ENCODE measurements at regions not wholly inside any gene's neighbourhood (a gene's known extent, or its start where the extent isn't known, plus 50 kb on each side); places are given as distances from the start of the nearest gene placed in this dataset.
A peak's percentile ranks its signal among the peaks of the same experiment; 100 is the strongest.

DNA sequence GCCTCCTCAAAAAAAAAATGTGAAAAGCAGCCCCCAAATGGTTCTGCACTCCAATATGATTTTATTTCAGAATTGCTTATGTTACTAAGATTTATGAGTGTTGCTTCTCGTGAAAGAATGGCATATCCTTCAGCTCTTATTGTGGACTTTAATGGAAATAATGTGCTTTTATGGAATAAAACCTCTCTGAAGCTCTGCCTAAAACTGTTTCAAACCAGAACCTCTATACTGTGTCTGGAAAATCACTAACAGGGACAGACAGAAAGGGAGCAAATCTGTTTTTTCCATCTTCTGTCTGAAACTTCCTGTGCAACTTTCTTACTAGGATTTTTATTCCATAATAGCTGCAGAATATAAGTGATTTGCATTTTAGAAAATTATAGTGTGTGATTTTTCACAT lies 493.1 kb downstream of the ANKRD50 start:
- no peak for DNase-seq

DNA sequence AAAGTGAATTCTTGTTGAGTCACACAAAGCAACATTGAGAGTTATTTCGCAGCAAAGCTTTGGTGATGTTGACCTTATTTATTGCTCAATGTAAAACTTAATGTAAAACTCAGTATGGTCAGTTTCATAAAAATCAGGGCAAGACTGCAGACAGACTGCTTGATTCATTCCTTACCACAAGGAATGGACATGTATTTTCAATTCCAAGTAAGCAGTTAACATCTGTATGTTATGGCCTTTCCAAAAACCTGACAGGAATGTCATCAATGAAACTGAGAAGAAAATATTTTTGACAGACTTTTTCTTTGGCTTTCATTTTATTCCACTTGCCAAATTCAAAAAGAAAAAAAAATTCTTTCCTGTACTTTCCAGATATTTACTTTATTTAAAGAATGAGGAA lies 488.3 kb downstream of the ANKRD50 start:
- DNase-seq: no peak

DNA sequence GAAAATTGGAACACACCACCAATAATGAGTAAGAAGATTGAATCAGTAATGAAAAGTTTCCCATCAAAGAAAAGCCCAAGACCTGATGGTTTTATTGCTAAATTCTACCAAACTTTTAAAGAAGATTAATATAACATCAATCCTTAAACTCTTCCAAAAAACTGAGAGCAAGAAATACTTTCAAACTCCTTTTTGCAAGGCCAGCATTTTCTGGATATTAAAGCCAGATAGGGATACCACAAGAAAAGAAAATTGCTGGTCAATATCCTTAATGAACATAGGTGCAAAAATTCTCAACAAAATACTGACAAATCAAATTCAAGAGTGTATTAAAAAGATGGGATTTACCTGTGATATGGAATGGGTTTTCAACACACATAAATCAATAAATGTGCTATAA lies 484.6 kb downstream of the ANKRD50 start:
- DNase-seq: no peak

DNA sequence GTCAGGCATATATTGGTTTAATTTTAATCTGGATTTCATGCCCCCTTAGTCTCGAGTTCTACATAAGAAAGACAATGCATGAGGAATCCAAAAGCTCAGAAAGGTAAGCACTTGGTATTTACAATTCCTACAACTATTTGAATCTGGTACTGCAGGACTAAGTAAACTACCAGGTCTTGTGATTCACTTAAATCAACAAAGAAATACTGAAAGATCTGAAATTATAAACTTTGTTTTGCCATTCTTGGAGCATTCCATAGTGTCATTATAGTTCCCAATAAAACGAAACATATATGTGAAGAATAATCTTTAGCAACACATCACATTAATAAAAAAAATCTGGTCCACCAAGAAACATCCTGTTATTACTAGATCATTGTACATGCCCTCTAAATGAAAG lies 482.3 kb downstream of the ANKRD50 start:
- DNase-seq: no peak

DNA sequence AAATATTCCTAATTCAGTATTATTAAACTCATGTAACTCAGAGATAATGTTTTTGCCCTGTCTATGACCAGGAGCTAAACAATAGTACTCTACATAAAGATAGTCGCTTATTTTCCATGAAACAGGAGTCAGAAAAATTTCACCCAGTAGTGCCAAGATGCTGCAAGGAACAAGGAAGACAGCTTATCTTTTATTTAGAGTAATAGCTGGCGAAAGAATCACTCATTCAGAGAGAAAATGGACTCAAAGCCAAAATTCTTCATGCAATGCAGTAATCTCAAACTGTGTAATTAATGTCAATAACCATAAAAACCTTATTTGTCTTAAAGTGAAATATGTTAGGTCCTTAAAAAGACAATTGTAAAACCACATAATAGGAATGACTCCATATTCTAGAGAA lies 477.8 kb downstream of the ANKRD50 start:
- DNase-seq: no peak

DNA sequence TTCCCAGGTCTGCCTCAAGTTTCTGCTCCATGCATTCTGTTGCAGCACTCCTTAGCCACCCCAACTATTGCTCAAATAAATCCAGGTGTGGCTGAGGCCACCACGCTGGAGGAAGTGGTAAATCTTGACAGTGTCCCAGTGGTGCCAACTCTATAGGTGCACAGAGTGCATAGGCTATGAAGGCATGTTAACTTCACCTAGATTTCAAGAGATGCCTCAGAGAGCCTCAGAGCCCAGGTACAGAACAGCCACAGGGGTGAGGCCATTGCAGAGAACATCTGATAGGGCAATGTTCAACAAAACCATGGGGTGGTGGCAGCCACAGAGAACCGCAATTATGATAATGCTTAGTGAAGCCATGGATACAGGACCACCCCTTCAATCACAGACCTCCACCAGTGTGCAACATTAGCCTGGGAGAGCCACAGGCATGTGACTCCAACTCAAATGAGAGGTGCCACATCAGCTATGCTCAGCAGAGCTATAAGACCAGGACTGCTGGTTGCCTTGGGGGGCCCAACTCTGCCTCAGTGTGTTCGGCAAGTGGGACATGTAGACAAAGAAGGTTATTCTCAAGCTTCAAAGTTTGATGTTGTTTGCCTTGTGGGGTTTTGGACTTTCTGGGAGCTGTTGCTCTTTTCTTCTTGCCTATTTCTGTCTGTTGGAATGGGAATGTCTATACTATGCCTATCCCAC lies 468.7 kb downstream of the ANKRD50 start:
- no peak for DNase-seq

DNA sequence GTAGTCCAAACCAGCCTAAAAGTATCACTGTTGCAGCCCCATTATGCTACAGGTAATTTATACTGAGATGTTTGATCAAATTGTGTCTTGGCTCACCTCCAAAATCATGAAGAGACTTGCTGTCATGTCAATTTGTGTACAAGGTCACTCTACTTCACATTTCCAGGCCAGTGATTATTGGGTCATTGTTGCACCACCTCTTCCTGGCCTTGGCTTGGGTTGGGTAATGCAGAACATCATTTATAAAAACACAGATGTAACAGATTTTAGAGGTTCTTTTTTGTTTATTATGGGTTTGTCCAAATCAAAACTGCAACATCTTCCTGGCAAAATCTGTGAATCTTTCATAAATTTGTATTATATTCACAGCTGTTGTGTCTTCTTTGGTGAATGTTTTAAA lies 459.5 kb downstream of the ANKRD50 start:
- DNase-seq: no peak

DNA sequence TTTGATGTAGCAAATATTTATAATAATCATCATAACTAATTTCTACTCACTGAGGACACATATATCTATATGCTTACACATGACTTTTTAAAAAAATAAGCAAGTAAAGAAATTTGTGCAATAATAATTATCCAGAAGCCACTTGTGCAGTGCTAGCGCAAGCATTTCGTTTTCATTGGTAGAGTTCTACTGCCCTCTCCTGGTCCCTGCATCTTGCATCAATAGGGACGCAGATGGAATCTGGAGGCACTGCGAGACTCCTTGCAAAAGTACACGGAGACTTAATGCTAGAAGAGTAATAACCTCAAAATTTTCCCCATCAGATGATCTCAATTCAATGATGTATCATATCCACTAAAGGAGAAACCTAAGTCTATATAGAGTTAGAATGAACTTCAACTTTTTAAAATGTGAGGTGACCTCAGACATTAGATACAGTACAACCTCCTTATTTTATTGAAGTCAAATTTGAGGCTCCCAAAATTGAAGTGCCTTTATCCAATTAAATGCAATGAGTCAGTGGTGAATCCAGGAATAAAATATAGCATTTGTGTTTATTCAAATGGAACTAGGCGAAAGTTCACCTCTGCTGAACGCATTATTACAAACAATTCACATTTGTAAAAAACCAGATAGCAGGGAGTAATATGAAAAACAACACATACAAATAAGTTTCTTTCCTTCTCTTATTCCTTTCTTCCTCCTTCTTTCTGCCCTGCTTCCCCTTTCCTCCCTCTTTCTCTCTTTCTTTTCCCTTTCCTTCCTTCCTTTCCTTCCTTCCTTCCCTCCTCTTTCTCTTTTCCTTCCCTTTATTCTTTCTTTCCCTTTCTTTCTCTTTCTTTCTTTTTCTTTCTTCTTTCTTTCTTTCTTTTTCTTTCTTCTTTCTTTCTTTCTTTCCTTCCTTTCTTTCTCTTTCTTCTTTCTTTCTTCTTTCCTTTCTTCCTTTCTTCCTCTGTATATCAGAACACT lies 450.0 kb downstream of the ANKRD50 start:
- peak; percentile 61 to 81 for DNase-seq

DNA sequence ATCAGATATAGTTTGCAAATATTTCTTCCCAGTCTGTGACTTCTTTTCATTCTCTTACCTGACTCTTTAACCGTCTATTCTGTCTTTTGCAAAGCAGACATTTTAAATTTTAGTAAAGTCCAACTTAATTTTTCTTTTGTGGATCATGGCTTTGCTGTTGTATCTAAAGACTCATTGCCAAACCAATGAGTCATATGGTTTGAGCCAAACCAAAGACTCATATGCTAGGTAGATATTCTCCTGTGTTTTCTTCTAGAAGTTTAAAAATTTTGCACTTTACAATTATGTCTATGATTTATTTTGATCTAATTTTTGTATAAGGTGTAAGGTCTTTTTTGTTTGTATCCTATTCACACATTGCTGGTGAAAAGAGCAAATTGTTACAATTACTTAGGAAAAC lies 446.8 kb downstream of the ANKRD50 start:
- DNase-seq: no peak

DNA sequence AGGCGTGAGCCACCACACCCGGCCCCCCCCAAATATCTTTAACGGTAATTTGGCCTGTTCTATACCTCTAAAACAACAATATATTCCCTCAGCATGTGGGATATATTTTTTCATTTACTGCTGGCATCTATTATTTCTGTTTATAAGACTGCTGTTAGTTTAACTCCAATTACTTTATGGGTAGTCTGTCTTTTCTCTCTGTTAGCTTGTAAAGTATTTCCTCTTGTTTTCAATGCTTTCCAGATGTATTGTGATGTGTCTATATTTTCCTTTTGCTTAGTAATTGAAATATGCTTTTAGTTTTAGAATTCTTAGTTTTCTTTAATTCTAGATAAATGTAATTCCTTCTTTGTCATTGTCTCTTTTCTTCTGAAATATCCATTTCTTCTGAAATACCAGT lies 445.8 kb downstream of the ANKRD50 start:
- no peak for DNase-seq

DNA sequence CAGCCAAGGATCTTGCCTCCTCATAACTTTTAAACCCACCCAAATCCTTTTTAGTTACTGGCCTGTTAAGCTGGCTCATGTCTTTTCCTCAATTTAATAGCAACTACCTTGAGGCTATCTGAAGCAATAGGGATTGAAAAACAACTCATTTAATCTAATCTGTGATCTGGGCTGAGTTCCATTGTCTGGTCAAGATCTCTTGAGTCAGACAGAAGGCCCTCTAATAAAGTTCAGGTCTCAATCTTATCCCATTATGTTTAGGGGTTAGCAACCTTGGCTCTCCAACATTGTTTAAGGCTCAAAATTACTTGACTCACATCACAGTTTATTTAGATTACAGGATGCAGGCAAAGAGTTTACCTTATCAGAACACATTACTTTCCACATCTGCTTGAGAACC lies 436.1 kb downstream of the ANKRD50 start:
- no peak for DNase-seq

DNA sequence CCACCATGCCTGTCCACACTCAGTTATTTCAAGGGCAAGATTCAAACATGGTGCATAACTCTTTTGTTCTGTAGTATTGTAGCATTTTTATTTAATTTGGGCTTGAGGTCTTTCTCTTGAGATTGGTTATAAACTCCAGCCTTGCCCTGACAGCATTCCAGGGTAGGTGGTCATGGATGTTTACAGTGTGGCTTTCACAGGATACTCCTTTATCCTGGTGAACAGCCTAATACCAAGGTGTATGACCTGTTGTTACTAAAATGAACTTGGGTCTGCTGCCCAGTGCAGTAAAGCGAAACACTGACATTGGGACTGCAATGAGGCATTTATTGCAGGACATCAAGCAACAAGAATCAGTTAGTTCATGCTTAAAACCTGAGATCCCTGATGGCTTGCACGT lies 434.8 kb downstream of the ANKRD50 start:
- DNase-seq: no peak

DNA sequence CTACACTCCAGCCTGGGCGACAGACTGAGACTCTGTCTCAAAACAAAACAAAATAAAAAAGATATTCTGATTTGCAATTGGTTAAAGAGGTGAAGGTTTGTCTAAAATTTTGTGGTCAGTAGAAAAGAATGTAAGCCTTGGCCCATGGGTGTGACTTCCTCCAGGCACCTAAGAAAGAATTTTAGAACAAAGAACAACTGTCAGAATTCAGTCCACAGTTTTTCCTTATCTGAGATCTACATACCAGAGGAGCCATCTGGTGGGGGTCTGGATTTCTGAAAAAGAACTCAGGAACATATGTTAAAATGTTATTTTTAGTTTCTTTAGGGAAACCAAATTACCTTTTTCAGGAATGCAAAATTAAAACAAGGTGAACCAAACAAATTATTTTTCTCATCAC lies 434.1 kb downstream of the ANKRD50 start:
- no peak for DNase-seq

DNA sequence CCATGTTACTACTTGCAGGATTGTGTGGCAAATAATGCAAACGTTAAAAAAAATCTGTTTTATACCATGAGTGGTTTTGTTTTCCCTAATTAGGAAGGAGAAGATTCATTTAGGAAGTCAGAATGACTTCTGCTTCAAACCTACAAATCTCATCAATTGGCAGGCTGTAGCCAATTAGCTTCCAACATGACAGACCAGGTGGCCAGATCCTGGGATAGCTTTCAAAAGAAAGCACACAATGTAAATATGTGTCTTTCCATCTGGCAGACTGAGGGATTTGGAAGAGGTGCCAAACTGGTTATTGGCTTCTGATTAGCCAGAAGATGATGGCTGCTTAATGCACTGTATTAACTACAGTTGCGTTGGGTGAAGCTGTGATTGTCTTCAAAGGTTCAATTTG lies 432.8 kb downstream of the ANKRD50 start:
- no peak for DNase-seq

DNA sequence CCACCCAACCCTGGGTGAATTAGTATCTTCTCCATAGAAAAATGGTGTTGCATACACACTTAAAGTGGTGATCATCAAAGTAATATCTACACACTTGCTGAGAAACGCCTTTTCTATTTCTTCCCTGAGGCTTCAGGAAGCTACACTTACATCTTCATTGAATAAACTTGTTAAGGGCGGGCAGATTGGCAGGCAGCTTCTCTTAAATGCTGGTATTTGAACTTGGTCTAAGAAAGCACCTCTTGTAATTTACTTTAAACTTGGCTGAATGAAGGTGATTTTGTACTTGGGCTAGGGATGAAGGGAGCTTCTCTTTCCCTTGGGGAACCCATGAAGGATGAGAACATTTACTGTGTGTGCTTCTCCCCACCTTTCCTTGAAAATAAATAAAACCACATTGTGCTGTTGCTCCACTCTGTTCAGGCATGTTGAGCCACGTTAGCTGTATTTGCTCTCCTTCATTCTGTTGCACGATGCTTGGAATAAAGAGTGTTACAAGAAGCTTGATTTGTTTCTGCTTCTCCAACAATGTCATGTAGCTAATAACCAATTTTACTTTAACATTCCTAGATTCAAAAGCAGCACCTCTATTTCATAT lies 430.1 kb downstream of the ANKRD50 start:
- DNase-seq: no peak

DNA sequence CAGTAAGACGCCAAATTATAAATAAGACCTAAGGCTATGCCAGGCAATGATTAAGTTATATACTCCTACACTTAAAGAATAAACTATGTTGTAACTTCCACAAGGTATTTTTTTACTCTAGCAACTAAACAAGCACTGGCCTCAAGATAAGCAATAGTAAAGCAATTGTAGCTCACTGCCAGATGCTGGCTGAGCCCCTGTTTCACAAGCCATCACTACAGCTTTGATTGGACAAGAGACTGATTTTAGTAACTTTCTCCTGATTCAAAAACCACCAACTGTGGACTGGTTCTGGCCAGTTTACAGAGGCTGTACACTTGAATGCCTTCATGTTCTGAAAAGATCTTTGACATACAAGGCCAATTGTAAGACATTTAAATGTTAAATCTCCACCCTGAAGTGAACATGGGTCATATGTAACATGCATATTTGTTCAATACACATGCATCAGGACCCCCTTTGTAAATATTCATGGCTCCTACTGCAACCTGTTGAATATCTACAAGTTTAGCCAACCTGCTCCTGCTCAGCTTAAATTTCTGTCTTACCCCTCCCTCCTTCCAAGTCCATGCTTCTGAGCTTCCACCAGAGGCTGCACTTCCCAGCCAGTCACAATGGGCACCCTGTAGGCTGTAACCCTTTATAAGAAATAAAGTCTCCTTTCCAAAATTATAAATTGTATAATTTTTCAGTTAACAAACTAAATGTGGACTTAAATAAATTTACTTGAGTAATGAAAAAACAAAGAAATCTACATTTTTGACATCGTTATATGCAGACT lies 423.6 kb downstream of the ANKRD50 start:
- DNase-seq: no peak

DNA sequence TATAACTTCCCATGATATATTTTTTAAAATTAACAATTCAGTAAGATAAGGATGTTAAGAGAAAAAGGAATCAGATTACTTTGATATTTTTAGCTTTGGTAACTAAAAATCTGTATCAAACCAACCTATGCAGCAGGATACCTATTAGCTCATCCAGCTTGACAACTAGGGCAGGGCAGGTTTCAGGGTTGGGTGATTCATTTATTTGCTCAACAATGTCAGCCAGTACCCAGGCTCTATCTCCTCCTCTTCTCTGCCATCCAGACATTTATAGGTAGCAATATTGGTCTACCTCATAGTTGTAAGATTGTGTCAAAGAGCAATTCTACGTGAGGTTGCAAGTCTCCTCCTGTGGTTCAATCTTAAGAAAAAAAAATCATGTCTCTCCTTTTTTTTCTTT lies 421.9 kb downstream of the ANKRD50 start:
- DNase-seq: no peak

DNA sequence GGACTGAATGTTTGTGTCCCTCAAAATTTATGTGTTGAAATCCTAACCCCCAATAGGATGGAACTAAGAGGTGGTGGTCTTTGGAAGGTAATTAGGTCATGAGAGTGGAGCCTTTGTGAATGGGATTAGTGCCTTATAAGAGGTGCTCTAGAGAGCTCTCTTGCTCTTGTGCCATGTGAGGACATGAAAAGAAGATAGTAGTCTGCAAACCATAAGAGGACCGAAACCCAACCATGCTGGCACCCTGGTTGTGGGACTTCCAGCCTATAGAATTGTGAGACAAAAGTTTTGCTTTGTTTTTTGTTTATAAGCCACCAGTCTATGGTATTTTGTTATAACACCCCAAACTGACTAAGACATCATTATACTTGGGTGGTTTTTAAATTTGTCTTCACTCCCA lies 417.1 kb downstream of the ANKRD50 start:
- no peak for DNase-seq

DNA sequence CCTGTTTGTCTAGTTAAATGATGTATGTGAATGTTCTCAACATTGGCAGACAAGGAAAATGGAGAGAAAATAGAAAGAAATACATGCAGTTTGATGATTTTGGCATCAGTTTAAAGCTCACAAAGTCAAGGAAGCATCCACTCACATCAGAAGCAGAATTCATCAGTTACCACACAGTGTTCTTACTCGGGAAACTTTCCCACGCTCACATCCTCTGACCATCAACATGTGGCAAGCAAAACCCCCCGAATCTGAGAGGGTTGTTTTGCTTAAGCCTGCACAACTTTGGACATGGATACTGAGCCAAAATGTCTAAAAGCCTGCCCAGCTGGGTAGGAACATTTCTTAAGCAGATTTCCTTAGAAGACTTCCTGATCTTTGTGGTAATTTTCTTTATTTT lies 407.6 kb downstream of the ANKRD50 start:
- DNase-seq: no peak

DNA sequence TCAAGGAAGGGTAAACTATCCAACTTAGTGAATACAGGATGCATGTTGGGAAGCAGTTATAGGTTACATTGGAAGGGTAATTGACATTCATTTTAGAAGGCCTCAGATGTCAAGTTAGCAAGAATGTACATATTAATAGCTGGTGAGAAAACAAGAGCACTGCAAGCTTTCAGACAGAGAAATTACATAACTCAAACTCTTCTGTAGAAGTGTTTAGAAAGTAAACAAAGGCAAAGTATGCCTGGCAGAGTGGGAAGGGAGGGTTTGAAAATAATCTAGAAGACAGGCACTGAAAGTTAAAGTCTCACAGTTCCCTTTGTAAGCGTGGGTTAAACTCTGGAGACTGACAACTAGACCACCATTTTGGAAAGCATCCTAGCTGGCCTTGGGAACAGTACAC lies 406.2 kb downstream of the ANKRD50 start:
- DNase-seq: no peak

DNA sequence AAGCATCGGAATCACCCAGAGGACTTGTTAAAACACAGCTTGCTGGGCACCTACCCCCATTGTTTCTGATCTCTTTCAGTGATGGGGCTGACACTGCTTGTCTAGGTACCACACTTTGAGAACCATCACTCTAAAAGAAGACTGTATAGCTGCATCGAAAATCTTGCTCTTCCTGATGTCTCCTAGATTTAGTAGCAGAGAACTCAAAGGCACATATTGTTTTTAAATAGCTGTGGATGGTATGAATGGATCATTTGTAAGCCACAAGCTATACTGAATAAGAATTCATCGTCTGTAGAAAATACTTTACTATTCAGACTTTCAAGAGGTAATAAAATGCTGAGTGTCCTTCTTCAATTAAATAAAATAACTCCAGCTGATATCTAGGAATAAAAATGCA lies 405.4 kb downstream of the ANKRD50 start:
- no peak for DNase-seq

DNA sequence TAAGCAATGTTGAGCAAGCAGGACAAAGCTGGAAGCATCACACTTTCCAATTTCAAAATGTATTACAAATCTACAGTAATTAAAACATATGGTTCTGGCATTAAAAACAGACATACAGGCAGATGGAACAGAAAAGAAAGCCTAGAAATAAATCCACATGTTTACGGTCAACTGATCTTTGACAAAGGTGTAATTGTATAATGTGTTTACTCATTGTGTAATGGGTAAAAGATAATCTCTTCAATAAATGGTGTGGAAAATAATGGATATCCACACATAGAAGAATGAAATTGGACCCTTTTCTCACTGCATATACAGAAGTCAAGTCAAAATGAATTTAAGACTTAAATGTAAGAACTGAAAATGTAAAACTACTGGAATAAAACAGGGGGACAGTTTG lies 394.2 kb downstream of the ANKRD50 start:
- DNase-seq: no peak
